Medulla oblongata (tissue), 1 donor: ENCODE measurements at regions not wholly inside any gene's neighbourhood (a gene's known extent, or its start where the extent isn't known, plus 50 kb on each side); places are given as distances from the start of the nearest gene placed in this dataset.
"Not testable (repeated sequence)": the region's sequence is repeated elsewhere in the genome, so short reads cannot be mapped to it uniquely, and the experiment has no call there.

Source experiments
- DNase-seq: peaks from one replicate; pipeline ENCODE4 v3.0.0-alpha.2; 2015; ENCODE audit errors: extremely low spot score

GRCh38 chr2:180927030-180927686, 53.2 kb upstream of the UBE2E3 start:
- no peak for DNase-seq

DNA sequence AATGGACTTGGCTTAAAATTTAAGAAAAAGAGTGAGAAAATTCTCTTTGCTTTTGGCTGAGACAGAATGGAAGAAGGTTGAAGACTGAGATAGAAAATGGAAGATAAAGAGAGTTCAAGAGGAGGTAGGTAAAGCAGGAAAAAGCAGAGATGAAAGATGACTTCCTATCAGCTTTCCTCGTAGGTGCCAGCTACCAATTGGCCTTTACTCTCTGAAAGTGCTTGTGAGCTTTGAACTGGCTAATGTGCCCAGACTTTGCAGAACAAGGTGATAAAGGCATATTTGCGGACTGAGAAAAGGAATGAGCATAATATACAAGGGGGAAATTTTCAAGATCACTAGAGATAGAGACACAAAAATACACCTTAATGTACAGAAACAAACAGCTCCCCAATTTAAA, 54.7 kb upstream of the UBE2E3 start:
- DNase-seq = no peak

DNA sequence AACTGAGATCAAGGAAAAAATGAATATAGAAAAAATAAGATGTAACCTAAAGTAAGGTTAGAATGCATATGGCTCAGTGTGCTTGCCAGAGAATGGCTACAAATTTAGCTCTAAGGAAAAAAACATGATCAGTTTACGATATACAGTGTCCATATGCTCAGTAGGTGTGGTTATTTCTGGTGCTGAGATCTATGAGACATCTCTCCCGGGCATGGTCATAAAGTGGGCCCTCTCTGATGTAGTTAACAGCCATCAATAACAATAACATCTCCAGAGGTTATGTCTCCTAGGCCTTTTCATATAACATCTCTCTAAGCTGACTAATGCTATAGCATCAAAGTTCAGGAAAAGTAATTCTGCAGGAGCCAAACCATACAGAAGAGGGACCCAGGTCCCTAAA, 56.3 kb upstream of the UBE2E3 start:
- no peak for DNase-seq

DNA sequence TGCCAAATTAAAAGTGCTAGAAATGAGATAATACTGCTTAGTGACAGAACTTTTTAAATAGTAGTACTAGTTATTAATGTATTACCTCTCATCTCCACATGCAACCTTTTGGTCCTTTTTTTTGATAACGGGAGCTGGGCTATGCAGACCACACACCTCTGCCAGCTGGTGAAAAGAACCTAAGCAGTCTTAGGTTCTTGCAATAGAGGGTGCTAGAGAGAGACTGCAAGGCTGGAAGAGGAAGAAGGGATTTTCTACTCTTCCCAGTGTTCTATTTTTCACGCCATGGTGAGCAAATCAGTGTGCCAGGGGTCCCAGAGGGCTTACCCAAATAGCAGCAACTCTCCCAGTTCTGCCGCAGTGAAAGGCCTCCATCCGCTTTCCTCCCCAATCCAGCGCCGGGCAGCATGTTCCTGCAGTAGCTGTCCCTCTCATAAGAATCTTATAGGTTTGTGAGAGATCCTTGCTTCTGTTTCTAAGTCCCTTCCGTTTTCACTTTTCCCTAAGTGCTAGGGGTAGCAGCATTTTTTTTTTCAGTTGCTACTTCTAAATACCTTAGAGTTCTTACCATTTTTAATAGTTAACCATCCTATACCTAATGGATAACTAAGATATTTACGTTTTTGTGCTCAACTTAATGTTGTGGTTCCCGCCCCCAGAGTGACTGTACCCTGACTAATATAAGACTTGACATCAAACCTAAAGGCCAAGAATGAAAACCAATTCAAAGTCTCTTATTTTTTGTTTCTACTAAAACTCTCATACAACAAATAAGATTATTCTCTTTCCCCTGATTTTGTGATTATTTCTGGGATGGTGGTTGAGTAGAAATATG, 69.4 kb upstream of the UBE2E3 start:
- DNase-seq = no peak

- DNase-seq = no peak
These were observed 72.7 kb upstream of the UBE2E3 start for GRCh38 chr2:180907731-180908130.

DNA sequence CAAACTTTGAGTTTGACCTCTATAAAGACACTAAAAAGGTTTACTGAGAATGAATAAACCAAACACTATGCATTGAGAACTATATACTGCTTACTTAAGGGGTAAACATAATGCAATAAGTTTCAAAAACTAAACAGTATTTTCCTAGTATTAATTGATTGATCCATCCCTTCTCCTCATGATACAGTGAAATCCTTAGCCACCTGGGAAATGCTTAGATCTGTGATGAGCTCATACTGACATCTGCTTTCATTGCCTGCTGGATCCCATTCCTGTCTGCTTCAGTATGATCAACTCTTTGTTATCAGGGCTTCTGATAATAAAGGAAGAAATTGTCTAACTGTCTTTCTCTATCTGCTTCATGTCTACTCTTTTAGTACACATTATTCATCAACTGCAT, 74.9 kb upstream of the UBE2E3 start:
- no peak for DNase-seq

DNA sequence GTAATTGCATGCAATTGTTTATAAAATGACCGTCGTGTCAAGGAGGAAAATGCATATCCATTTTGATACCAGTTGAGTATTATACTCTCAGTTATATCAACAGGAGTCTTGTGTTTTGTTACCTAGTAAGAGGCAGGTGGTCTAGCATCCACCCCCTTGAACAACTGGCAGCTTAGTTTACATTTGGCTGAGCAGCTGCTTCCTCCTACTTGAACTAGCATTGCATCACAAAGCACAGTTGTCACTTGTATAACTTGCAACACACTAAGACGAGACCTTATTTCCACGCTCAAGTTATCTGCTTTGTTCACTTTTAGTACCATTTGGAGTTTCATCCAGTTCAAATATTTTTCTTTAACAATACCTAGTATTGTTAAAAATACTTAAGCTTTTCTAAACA, 75.4 kb upstream of the UBE2E3 start:
- DNase-seq = no peak

GRCh38 chr2:180901331-180901730, 79.1 kb upstream of the UBE2E3 start:
- DNase-seq = no peak

- no peak for DNase-seq
These were observed 86.7 kb upstream of the UBE2E3 start for GRCh38 chr2:180893752-180894151.

DNA sequence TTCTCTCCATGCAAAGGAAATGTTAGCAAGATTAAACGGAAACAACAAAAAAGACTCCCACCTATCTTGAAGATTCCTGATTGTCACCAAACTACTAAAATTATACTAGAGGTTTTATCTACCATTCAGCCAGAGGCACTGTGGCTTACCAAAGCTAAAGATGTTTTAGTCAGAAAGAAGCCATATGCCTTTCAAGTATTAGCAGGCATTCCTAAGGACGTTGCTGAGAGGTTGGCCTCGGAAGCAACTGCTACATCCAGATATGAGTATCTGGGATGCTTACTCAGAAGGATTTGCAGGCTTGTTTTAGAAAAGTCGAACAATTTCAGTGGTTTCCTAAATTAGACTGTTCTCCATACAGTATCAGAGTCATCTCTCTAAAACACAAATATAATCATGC, 88.3 kb upstream of the UBE2E3 start:
- DNase-seq = no peak

- no peak for DNase-seq
These were observed 89.0 kb upstream of the UBE2E3 start for GRCh38 chr2:180891360-180891759.

GRCh38 chr2:180890781-180891180, 89.6 kb upstream of the UBE2E3 start:
- DNase-seq = no peak

- DNase-seq = no peak
These were observed 97.4 kb upstream of the UBE2E3 start for GRCh38 chr2:180882959-180883358.

DNA sequence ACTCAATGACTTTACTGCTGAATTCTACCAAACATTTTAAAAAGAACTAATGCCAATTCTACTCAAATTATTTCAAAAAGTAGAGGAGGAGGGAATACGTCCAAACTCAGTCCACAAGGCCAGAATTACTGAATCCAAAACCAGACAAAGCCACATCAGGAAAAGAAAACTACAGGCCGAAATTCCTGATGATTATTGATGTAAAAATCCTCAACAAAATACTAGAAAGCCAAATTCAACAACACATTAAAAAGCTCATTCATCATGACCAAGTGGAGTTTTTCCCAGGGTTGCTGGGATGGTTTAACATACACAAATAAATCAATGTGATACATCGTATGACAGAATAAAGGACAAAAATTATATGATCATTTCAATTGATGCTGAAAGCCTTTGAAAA, 103.9 kb upstream of the UBE2E3 start:
- peak; percentile 6 for DNase-seq

GRCh38 chr2:180873219-180873618, 107.2 kb upstream of the UBE2E3 start:
- DNase-seq = no peak

- not testable (repeated sequence) for DNase-seq
These were observed 107.6 kb upstream of the UBE2E3 start for GRCh38 chr2:180872781-180873180.

DNA sequence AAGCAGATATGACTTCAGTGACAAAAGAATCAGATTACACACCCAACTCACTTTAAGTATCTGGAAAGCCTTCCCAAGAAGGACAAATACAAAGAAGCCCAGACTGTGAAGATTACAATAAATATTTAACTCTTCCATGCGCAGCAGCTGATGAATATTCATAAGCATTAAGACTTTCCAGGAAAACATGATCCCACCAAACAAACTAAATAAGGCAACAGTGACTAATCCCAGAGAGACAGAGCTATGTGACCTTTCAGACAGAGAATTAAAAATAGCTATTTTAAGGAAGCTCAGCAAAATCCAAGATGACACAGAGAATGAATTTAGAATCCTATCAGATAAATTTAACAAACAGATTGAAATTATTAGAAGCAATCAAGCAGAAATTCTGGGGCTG, 108.2 kb upstream of the UBE2E3 start:
- no peak for DNase-seq

- DNase-seq = no peak
These were observed 108.8 kb upstream of the UBE2E3 start for GRCh38 chr2:180871649-180872048.

DNA sequence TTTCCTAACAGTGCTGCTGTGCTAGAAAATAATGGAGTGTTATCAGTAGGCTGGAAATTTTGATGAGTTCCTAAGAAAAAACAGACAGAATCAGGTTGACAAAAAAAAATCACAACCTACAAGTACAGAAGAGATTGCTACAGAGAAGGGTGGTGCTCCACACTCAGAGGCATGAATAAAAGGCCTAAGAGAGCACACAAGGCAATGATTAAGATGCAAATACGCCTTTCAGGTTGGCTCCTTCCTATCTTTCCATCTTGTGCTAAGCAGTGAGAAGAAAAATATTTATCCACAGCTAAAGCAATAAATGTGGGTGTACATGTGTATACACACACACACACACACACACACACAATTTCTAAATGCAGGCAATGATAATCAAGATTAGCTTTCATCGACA, 130.6 kb upstream of the UBE2E3 start:
- no peak for DNase-seq

DNA sequence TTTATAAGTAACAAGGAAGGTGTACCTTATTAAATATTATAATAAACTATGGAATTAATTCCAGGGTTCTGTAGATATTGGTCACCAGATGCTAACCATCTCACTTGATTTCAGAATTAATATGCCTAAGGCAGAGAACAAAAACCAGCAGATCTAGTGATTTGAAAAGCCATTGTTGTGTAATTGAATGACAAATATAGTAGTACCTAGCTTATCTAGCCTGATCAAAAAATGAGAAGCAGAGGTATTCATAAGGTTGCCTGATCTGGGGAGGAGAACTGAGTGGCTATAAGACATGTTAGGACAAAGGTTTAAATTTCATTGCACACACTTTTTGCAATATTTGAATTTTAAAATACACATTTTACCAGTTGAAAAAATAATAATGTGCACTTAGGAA, 132.0 kb upstream of the UBE2E3 start:
- no peak for DNase-seq

GRCh38 chr2:180846756-180847472, 133.5 kb upstream of the UBE2E3 start:
- DNase-seq = no peak

GRCh38 chr2:180842461-180842860, 137.9 kb upstream of the UBE2E3 start:
- no peak for DNase-seq

GRCh38 chr2:180840641-180841040, 139.8 kb upstream of the UBE2E3 start:
- DNase-seq = no peak
